Vagina (tissue), 2 donors: ENCODE measurements at regions not wholly inside any gene's neighbourhood (a gene's known extent, or its start where the extent isn't known, plus 50 kb on each side); places are given as distances from the start of the nearest gene placed in this dataset.

Experiments used
- POLR2AphosphoS5 ChIP-seq, 2 donors: sonication (generic); formaldehyde crosslinking; IDR thresholded peaks; one replicate each; pipeline ENCODE4 v1.9.0; 2017; ENCODE audit warnings: antibody characterized with exemption in 2 of 2, mild to moderate bottlenecking in 2 of 2, low read depth in 1 of 2; ENCODE audit not compliant: insufficient read depth in 1 of 2
- TF ChIP-seq, protein P1 (sequence below), 3 experiments: fragments of 450-650 bp in 2 of 3; fragments of 200-600 bp in 1 of 3; sonication (generic) in 1 of 3; IDR thresholded peaks; one replicate each; pipeline ENCODE4 v1.5.1; 2017 to 2019; ENCODE audit warnings: antibody characterized with exemption in 3 of 3, mild to moderate bottlenecking in 2 of 3, moderate library complexity in 2 of 3

DNA sequence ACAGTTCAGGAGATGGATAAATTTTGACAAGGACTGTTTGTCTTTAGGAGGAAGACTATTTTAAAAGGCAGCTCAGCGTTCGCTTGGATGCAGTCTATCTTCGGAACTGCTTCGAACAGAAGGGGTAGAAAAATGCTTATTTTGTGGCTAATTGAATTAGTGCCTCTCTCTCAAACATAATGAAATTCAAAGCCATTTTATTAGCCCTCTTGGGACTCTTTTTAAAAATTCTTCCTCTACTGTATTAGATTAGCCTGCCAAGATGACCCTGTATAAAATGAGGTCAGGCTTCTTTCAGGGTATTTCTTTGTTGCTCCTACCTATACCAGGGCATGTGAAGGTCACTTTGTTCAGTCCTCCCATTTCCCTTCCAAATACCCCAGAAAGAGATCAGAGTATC lies 379.2 kb upstream of the NFE2L3 start:
- TF ChIP-seq, protein P1, sequence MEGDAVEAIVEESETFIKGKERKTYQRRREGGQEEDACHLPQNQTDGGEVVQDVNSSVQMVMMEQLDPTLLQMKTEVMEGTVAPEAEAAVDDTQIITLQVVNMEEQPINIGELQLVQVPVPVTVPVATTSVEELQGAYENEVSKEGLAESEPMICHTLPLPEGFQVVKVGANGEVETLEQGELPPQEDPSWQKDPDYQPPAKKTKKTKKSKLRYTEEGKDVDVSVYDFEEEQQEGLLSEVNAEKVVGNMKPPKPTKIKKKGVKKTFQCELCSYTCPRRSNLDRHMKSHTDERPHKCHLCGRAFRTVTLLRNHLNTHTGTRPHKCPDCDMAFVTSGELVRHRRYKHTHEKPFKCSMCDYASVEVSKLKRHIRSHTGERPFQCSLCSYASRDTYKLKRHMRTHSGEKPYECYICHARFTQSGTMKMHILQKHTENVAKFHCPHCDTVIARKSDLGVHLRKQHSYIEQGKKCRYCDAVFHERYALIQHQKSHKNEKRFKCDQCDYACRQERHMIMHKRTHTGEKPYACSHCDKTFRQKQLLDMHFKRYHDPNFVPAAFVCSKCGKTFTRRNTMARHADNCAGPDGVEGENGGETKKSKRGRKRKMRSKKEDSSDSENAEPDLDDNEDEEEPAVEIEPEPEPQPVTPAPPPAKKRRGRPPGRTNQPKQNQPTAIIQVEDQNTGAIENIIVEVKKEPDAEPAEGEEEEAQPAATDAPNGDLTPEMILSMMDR (IDR thresholded peaks at IDR 0.05): no peak
- TF ChIP-seq POLR2AphosphoS5 (IDR thresholded peaks at IDR 0.05; ENCODE audit: insufficient read depth in 1 of 2, low read depth in 1 of 2): no peak
